Fibroblast of mammary gland (primary cell): ENCODE measurements at regions not wholly inside any gene's neighbourhood (a gene's known extent, or its start where the extent isn't known, plus 50 kb on each side); places are given as distances from the start of the nearest gene placed in this dataset.

Experiments used
- DNase-seq: peaks from one replicate; pipeline ENCODE4 v3.0.0-alpha.2; 2010; ENCODE audit warnings: low read depth
- H3K4me3 ChIP-seq: 2 replicates; pipeline ENCODE4 v1.5.1; 2011; ENCODE audit warnings: low read depth, mild to moderate bottlenecking, low read length, moderate library complexity; ENCODE audit not compliant: control insufficient read depth
- CTCF ChIP-seq: conservative IDR thresholded peaks from 2 replicates; pipeline ENCODE4 v1.5.1; 2011; ENCODE audit warnings: low read depth, low read length, inconsistent platforms; ENCODE audit not compliant: control insufficient read depth, insufficient read depth

- no peak for DNase-seq
- no peak for TF ChIP-seq CTCF
- no peak overlapping the region for H3K4me3 ChIP-seq
These were observed 677.1 kb downstream of the DTWD2 start for GRCh38 chr5:118311103-118311819.

- no peak for TF ChIP-seq CTCF
- no peak for DNase-seq
- no peak overlapping the region for H3K4me3 ChIP-seq
These were observed 677.9 kb downstream of the DTWD2 start for GRCh38 chr5:118310401-118310800.

GRCh38 chr5:118303296-118303695, 685.1 kb downstream of the DTWD2 start:
- H3K4me3 ChIP-seq, result no peak overlapping the region
- no peak for DNase-seq
- no peak for TF ChIP-seq CTCF

- no peak overlapping the region for H3K4me3 ChIP-seq
- TF ChIP-seq CTCF, result no peak
- DNase-seq, result no peak
These were observed 685.6 kb downstream of the DTWD2 start for GRCh38 chr5:118302786-118303185.

GRCh38 chr5:118301696-118302095, 686.7 kb downstream of the DTWD2 start:
- DNase-seq, result no peak
- no peak overlapping the region for H3K4me3 ChIP-seq
- TF ChIP-seq CTCF, result no peak

- no peak for TF ChIP-seq CTCF
- no peak for DNase-seq
- no peak overlapping the region for H3K4me3 ChIP-seq
These were observed 693.3 kb downstream of the DTWD2 start for GRCh38 chr5:118295045-118295444.

GRCh38 chr5:118293378-118293777, 695.0 kb downstream of the DTWD2 start:
- no peak for TF ChIP-seq CTCF
- no peak overlapping the region for H3K4me3 ChIP-seq

More at GRCh38 chr5:118293378-118293777, 695.0 kb downstream of the DTWD2 start:
- no peak for DNase-seq
